Fibroblast of lung (primary cell): ENCODE measurements at regions not wholly inside any gene's neighbourhood (a gene's known extent, or its start where the extent isn't known, plus 50 kb on each side); places are given as distances from the start of the nearest gene placed in this dataset.
A peak's percentile ranks its signal among the peaks of the same experiment; 100 is the strongest.

Experiments
- DNase-seq, 2 donors: peaks; one replicate each; pipeline versions ENCODE4 v3.0.0 to v3.0.0-alpha.2; 2010; ENCODE audit warnings: low read depth in 2 of 2
- H2AFZ ChIP-seq: 2 replicates; pipeline ENCODE4 v1.5.1; 2012; ENCODE audit warnings: low read length, control low read depth, inconsistent platforms
- H3K27ac ChIP-seq: 2 replicates; pipeline ENCODE4 v1.5.1; 2011; ENCODE audit warnings: low read length, control low read depth; ENCODE audit not compliant: insufficient read depth
- H3K27me3 ChIP-seq: 2 replicates; pipeline ENCODE4 v1.5.1; 2011; ENCODE audit warnings: mild to moderate bottlenecking, low read length; ENCODE audit not compliant: control insufficient read depth, insufficient read depth
- H3K36me3 ChIP-seq: 2 replicates; pipeline ENCODE4 v1.5.1; 2011; ENCODE audit warnings: low read length; ENCODE audit not compliant: control insufficient read depth, insufficient read depth
- H3K4me1 ChIP-seq: 2 replicates; pipeline ENCODE4 v1.5.1; 2011; ENCODE audit warnings: low read length; ENCODE audit not compliant: control insufficient read depth, insufficient read depth; ENCODE audit errors: extremely low read depth
- H3K4me2 ChIP-seq: 2 replicates; pipeline ENCODE4 v1.5.1; 2011; ENCODE audit warnings: low read length, control low read depth; ENCODE audit not compliant: insufficient read depth; ENCODE audit errors: extremely low read depth
- H3K4me3 ChIP-seq, 4 experiments: fragments of 200-600 bp in 1 of 4; sonication (generic) in 1 of 4; replicated peaks in 1 of 4; 2 replicates each; pipeline ENCODE4 v1.5.1; 2011 to 2016; ENCODE audit warnings: low read length in 4 of 4, low read depth in 3 of 4, mild to moderate bottlenecking in 3 of 4, control low read depth in 2 of 4, inconsistent platforms in 1 of 4, mixed read lengths in 1 of 4; ENCODE audit not compliant: insufficient read depth in 1 of 4; ENCODE audit errors: control extremely low read depth in 1 of 4
- H3K79me2 ChIP-seq: 2 replicates; pipeline ENCODE4 v1.5.1; 2012; ENCODE audit warnings: mild to moderate bottlenecking, low read length, inconsistent platforms; ENCODE audit not compliant: control insufficient read depth, insufficient read depth
- H3K9ac ChIP-seq: 2 replicates; pipeline ENCODE4 v1.5.1; 2011; ENCODE audit warnings: mild to moderate bottlenecking, low read length, control low read depth; ENCODE audit not compliant: insufficient read depth
- H3K9me3 ChIP-seq: 2 replicates; pipeline ENCODE4 v1.5.1; 2012; ENCODE audit warnings: low read depth, low read length; ENCODE audit not compliant: control insufficient read depth, insufficient read depth
- H4K20me1 ChIP-seq: 2 replicates; pipeline ENCODE4 v1.5.1; 2011; ENCODE audit warnings: low read length; ENCODE audit not compliant: control insufficient read depth, insufficient read depth; ENCODE audit errors: extremely low read depth
- CTCF ChIP-seq, 2 donors: IDR thresholded peaks in 1 of 2; conservative IDR thresholded peaks in 1 of 2; 1 replicate in 1 of 2; 2 replicates in 1 of 2; pipeline ENCODE4 v1.5.1; 2011 to 2012; ENCODE audit warnings: low read length in 2 of 2, control low read depth in 1 of 2, inconsistent platforms in 1 of 2, low read depth in 1 of 2, mild to moderate bottlenecking in 1 of 2
- EZH2 ChIP-seq: IDR thresholded peaks from 2 replicates; pipeline ENCODE4 v1.5.1; 2012; ENCODE audit warnings: low read length, control low read depth, mild to moderate bottlenecking; ENCODE audit errors: missing control alignments

DNA sequence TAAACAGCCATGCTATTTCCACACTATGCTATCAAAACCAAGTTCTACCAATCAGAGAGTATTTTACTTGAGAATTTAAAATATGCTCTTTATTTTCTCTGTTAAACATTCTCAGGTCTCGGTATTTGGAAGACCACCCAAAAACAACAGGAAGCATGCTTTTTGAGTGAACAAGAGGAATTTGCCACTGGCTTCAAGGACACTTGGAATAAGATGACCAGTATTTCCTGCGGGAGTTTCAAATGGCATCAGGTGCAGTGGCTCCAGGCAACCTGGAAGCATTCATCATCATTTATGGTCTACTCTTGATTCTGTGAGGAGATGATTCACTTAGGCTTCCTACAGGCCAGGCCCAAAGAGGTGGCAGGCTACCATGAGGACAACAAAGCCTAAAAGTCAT, 305.7 kb upstream of the ATP11B start:
- Histone ChIP-seq H4K20me1 (no peaks in the 10 kb centered on the region), H3K27ac (no peak overlapping the region), H3K36me3 (no peaks in the 10 kb centered on the region), H2AFZ (no peak overlapping the region), H3K9ac (no peak overlapping the region), H3K79me2 (no peaks in the 10 kb centered on the region), H3K4me2 (no peak overlapping the region), H3K9me3 (no peaks in the 10 kb centered on the region), H3K27me3 (no peaks in the 10 kb centered on the region), H3K4me1 (no peaks in the 10 kb centered on the region), H3K4me3 (no peak overlapping the region)
- no peak for DNase-seq
- no peak for TF ChIP-seq EZH2
- no peak for TF ChIP-seq CTCF (conservative IDR thresholded peaks at IDR 0.05 in 1 of 2, IDR thresholded peaks at IDR 0.05 in 1 of 2; ENCODE audit: low read depth in 1 of 2, low read length in 2 of 2)

DNA sequence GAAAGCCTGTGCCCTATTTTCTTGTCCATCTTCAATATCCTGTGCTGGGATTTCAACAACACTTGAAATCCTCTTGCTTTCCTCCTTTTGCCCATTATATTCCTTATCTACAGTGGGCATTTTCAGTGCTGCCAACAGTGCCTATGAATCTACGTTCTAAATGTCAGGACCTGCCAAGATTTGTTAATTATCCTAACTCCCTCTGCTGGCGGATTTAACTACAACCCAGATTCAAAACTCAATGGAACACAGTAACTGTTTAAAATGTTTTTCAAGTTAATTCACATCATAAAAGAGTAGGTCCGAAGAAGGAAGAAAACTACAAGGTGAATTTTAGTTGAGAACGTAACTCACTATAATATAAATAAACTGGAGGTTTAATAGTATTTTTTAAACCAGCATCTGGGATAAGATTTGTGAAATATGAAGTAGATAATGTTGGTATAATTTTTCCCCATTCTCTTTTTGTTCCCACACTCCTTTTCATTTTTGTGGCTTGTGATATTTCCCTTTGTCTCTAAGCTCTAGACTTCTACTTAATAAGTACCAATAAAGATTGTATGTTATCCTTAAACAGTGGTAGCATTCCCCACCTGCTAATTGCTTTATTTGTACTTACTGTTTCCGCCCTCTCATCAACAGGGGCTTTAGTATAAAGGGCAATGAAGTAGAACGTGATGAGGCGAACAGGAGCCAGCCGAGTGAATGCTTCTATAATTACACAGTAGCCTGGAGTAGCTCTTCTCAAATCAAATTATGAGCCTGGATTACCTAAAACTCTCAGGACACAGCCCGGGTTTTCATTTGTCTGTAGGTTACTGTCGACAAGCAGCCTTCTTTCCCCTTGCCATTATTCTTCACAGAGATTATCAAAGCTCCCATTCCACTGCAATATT, 302.5 kb upstream of the ATP11B start:
- no peaks in the 10 kb centered on the region for H3K4me1 ChIP-seq
- H3K4me2 ChIP-seq, result no peak overlapping the region
- H3K79me2 ChIP-seq, result no peaks in the 10 kb centered on the region
- TF ChIP-seq EZH2 (no peak), CTCF (conservative IDR thresholded peaks at IDR 0.05 in 1 of 2, IDR thresholded peaks at IDR 0.05 in 1 of 2; ENCODE audit: low read depth in 1 of 2, low read length in 2 of 2) (peak in 1 of 2 donors; percentile 16)
- no peaks in the 10 kb centered on the region for H3K27me3 ChIP-seq
- H2AFZ ChIP-seq, result no peak overlapping the region
- H3K4me3 ChIP-seq, result no peak overlapping the region
- H3K36me3 ChIP-seq, result no peaks in the 10 kb centered on the region
- no peaks in the 10 kb centered on the region for H3K9me3 ChIP-seq
- no peaks in the 10 kb centered on the region for H4K20me1 ChIP-seq
- DNase-seq, result peak; percentile 2 to 29
- no peak overlapping the region for H3K27ac ChIP-seq
- H3K9ac ChIP-seq, result no peak overlapping the region

- H3K4me2 ChIP-seq, result no peak overlapping the region
- H4K20me1 ChIP-seq, result no peaks in the 10 kb centered on the region
- H2AFZ ChIP-seq, result no peak overlapping the region
- TF ChIP-seq EZH2 (no peak), CTCF (conservative IDR thresholded peaks at IDR 0.05 in 1 of 2, IDR thresholded peaks at IDR 0.05 in 1 of 2; ENCODE audit: low read depth in 1 of 2, low read length in 2 of 2) (no peak)
- no peaks in the 10 kb centered on the region for H3K4me1 ChIP-seq
- no peaks in the 10 kb centered on the region for H3K9me3 ChIP-seq
- H3K27ac ChIP-seq, result no peak overlapping the region
- H3K79me2 ChIP-seq, result no peaks in the 10 kb centered on the region
- no peak for DNase-seq
- H3K4me3 ChIP-seq, result no peak overlapping the region
- no peaks in the 10 kb centered on the region for H3K27me3 ChIP-seq
- no peaks in the 10 kb centered on the region for H3K36me3 ChIP-seq
- H3K9ac ChIP-seq, result no peak overlapping the region
These were observed 301.7 kb upstream of the ATP11B start for GRCh38 chr3:182491577-182491976.
